ENCODE measurements at regions not wholly inside any gene's neighbourhood (a gene's known extent, or its start where the extent isn't known, plus 50 kb on each side); places are given as distances from the start of the nearest gene placed in this dataset.

- Histone ChIP-seq H2AFZ (ENCODE audit: low read depth, low read length) (no peak overlapping the region), H4K20me1 (ENCODE audit: insufficient read depth, low read length) (no peaks in the 10 kb centered on the region), H3K79me2 (ENCODE audit: insufficient read depth, low read length) (no peaks in the 10 kb centered on the region), H3K36me3 (ENCODE audit: insufficient read depth, low read length) (no peaks in the 10 kb centered on the region), H3K4me2 (ENCODE audit: low read length) (no peak overlapping the region), H3K27ac (ENCODE audit: low read depth, low read length) (no peak overlapping the region), H3K27me3 (ENCODE audit: insufficient read depth, low read length) (no peaks in the 10 kb centered on the region), H3K9me3 (ENCODE audit: insufficient read depth, low read depth, low read length) (no peaks in the 10 kb centered on the region), H3K9ac (ENCODE audit: low read length) (no peak overlapping the region), H3K4me1 (ENCODE audit: insufficient read depth, low read length) (no peaks in the 10 kb centered on the region), H3K4me3 (ENCODE audit: insufficient read depth, low read depth, low read length) (no peak overlapping the region)
- Mint-ChIP-seq H3K4me3 (ENCODE audit: unreplicated experiment) (no peak overlapping the region), H3K36me3 (ENCODE audit: low read depth, unreplicated experiment) (no peaks in the 10 kb centered on the region), H3K27me3 (ENCODE audit: low read depth, unreplicated experiment) (no peaks in the 10 kb centered on the region), H3K9me3 (ENCODE audit: unreplicated experiment) (no peaks in the 10 kb centered on the region), H3K4me1 (ENCODE audit: low read depth, unreplicated experiment) (peaks cover under 1% of the 10 kb centered on the region), H3K27ac (ENCODE audit: unreplicated experiment) (no peak overlapping the region)
- DNase-seq (ENCODE audit: low read depth): no peak
- no peak for TF ChIP-seq EZH2 (IDR thresholded peaks at IDR 0.05; ENCODE audit: insufficient read depth, low read length)
- no peak for TF ChIP-seq CTCF (IDR thresholded peaks at IDR 0.05; ENCODE audit: insufficient read depth, low read depth, low read length)
- FAIRE-seq: no peak
These were observed 143.8 kb upstream of the PCLO start for GRCh38 chr7:83306502-83306901.

GRCh38 chr7:83305027-83305426, 142.3 kb upstream of the PCLO start:
- Mint-ChIP-seq H3K4me1 (ENCODE audit: low read depth, unreplicated experiment) (peaks cover 2% of the 10 kb centered on the region), H3K9me3 (ENCODE audit: unreplicated experiment) (no peaks in the 10 kb centered on the region), H3K27me3 (ENCODE audit: low read depth, unreplicated experiment) (no peaks in the 10 kb centered on the region), H3K4me3 (ENCODE audit: unreplicated experiment) (no peak overlapping the region), H3K27ac (ENCODE audit: unreplicated experiment) (no peak overlapping the region), H3K36me3 (ENCODE audit: low read depth, unreplicated experiment) (no peaks in the 10 kb centered on the region)
- no peaks in the 10 kb centered on the region for H3K79me2 ChIP-seq (ENCODE audit: insufficient read depth, low read length)
- no peak overlapping the region for H3K9ac ChIP-seq (ENCODE audit: low read length)
- no peak overlapping the region for H3K27ac ChIP-seq (ENCODE audit: low read depth, low read length)
- FAIRE-seq (no peak), DNase-seq (ENCODE audit: low read depth) (no peak)
- H3K27me3 ChIP-seq (ENCODE audit: insufficient read depth, low read length): no peaks in the 10 kb centered on the region
- H3K9me3 ChIP-seq (ENCODE audit: insufficient read depth, low read depth, low read length): no peaks in the 10 kb centered on the region
- no peaks in the 10 kb centered on the region for H3K36me3 ChIP-seq (ENCODE audit: insufficient read depth, low read length)
- no peak overlapping the region for H3K4me2 ChIP-seq (ENCODE audit: low read length)
- TF ChIP-seq EZH2 (IDR thresholded peaks at IDR 0.05; ENCODE audit: insufficient read depth, low read length) (no peak), CTCF (IDR thresholded peaks at IDR 0.05; ENCODE audit: insufficient read depth, low read depth, low read length) (no peak)
- no peaks in the 10 kb centered on the region for H3K4me1 ChIP-seq (ENCODE audit: insufficient read depth, low read length)
- no peak overlapping the region for H3K4me3 ChIP-seq (ENCODE audit: insufficient read depth, low read depth, low read length)
- H2AFZ ChIP-seq (ENCODE audit: low read depth, low read length): no peak overlapping the region
- no peaks in the 10 kb centered on the region for H4K20me1 ChIP-seq (ENCODE audit: insufficient read depth, low read length)

GRCh38 chr7:83301416-83301815, 138.7 kb upstream of the PCLO start:
- H3K27ac ChIP-seq (ENCODE audit: low read depth, low read length): no peak overlapping the region
- H3K27me3 ChIP-seq (ENCODE audit: insufficient read depth, low read length): no peaks in the 10 kb centered on the region
- H2AFZ ChIP-seq (ENCODE audit: low read depth, low read length): no peak overlapping the region
- H3K4me3 ChIP-seq (ENCODE audit: insufficient read depth, low read depth, low read length): no peak overlapping the region
- Mint-ChIP-seq H3K4me1 (ENCODE audit: low read depth, unreplicated experiment) (peaks cover 2% of the 10 kb centered on the region), H3K9me3 (ENCODE audit: unreplicated experiment) (no peaks in the 10 kb centered on the region), H3K27me3 (ENCODE audit: low read depth, unreplicated experiment) (no peaks in the 10 kb centered on the region), H3K4me3 (ENCODE audit: unreplicated experiment) (no peak overlapping the region), H3K27ac (ENCODE audit: unreplicated experiment) (no peak overlapping the region), H3K36me3 (ENCODE audit: low read depth, unreplicated experiment) (no peaks in the 10 kb centered on the region)
- no peaks in the 10 kb centered on the region for H3K4me1 ChIP-seq (ENCODE audit: insufficient read depth, low read length)
- H3K9ac ChIP-seq (ENCODE audit: low read length): no peak overlapping the region
- peak; percentile 42 for DNase-seq (ENCODE audit: low read depth)
- peak overlapping the region; percentile 13 for H3K4me2 ChIP-seq (ENCODE audit: low read length)
- H3K79me2 ChIP-seq (ENCODE audit: insufficient read depth, low read length): no peaks in the 10 kb centered on the region
- TF ChIP-seq EZH2 (IDR thresholded peaks at IDR 0.05; ENCODE audit: insufficient read depth, low read length): no peak
- no peak for TF ChIP-seq CTCF (IDR thresholded peaks at IDR 0.05; ENCODE audit: insufficient read depth, low read depth, low read length)
- H4K20me1 ChIP-seq (ENCODE audit: insufficient read depth, low read length): no peaks in the 10 kb centered on the region
- no peaks in the 10 kb centered on the region for H3K9me3 ChIP-seq (ENCODE audit: insufficient read depth, low read depth, low read length)
- FAIRE-seq: no peak
- H3K36me3 ChIP-seq (ENCODE audit: insufficient read depth, low read length): no peaks in the 10 kb centered on the region

Data from astrocyte (in vitro differentiated cells and primary cell).